ENCODE measurements at regions not wholly inside any gene's neighbourhood (a gene's known extent, or its start where the extent isn't known, plus 50 kb on each side); places are given as distances from the start of the nearest gene placed in this dataset.

GRCh38 chr22:48369789-48370507, 1457.7 kb downstream of the BRD1 start:
- TF ChIP-seq, protein P1, sequence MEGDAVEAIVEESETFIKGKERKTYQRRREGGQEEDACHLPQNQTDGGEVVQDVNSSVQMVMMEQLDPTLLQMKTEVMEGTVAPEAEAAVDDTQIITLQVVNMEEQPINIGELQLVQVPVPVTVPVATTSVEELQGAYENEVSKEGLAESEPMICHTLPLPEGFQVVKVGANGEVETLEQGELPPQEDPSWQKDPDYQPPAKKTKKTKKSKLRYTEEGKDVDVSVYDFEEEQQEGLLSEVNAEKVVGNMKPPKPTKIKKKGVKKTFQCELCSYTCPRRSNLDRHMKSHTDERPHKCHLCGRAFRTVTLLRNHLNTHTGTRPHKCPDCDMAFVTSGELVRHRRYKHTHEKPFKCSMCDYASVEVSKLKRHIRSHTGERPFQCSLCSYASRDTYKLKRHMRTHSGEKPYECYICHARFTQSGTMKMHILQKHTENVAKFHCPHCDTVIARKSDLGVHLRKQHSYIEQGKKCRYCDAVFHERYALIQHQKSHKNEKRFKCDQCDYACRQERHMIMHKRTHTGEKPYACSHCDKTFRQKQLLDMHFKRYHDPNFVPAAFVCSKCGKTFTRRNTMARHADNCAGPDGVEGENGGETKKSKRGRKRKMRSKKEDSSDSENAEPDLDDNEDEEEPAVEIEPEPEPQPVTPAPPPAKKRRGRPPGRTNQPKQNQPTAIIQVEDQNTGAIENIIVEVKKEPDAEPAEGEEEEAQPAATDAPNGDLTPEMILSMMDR (conservative IDR thresholded peaks at IDR 0.05; ENCODE audit: low read depth, low read length): no peak

GRCh38 chr22:48368975-48369525, 1458.6 kb downstream of the BRD1 start:
- TF ChIP-seq, protein P1 (conservative IDR thresholded peaks at IDR 0.05; ENCODE audit: low read depth, low read length): no peak
- no peak overlapping the region for H3K4me3 ChIP-seq (ENCODE audit: low read depth, low read length)
- no peak for DNase-seq (ENCODE audit: low read depth)

More at GRCh38 chr22:48369789-48370507, 1457.7 kb downstream of the BRD1 start:
- H3K4me3 ChIP-seq (ENCODE audit: low read depth, low read length): no peak overlapping the region
- DNase-seq (ENCODE audit: low read depth): no peak

DNA sequence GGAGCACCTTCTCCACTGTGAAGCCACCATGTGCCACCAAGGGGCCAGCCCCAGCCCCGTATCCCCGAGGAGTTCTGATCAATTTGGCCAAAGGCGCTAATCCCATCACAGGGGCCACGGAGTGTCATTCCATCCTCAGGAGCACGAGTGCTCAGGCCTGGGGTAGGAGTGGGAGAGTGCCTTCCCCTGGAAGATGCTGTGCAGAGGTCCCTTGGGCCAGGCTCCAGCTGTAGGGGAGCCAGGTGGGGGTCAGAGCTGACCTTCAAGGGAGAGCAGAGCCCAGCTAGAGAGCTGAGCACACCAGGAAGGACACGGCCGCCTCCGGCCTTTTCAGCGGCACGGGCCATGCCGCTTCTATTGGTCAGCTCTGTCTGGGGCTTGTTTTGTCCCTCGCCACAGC, 1459.9 kb downstream of the BRD1 start:
- no peak overlapping the region for H3K4me3 ChIP-seq (ENCODE audit: low read depth, low read length)
- TF ChIP-seq, protein P1 (conservative IDR thresholded peaks at IDR 0.05; ENCODE audit: low read depth, low read length): no peak
- no peak for DNase-seq (ENCODE audit: low read depth)

DNA sequence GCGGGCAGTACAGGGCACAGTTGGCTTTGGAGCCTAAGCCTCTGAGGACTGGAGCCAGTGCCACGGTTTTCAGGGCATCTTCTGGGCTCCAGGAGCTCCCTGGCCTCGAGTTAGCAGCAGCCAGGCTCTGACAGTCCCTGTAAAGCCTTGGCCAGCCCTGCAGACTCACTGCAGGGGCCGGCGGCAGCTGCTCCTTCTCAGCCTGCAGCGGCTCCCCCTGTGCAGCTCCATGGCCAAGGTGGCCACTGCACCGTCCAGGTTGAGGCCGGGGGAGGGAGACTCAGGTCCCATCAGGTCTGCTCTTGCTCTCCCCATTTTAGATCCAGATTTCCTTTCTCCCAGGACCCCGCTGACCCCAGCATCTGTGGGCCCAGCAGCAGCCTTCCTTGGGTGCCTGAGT, 1461.1 kb downstream of the BRD1 start:
- no peak for DNase-seq (ENCODE audit: low read depth)
- no peak overlapping the region for H3K4me3 ChIP-seq (ENCODE audit: low read depth, low read length)
- TF ChIP-seq, protein P1 (conservative IDR thresholded peaks at IDR 0.05; ENCODE audit: low read depth, low read length): no peak

GRCh38 chr22:48366056-48366455, 1461.6 kb downstream of the BRD1 start:
- TF ChIP-seq, protein P1 (conservative IDR thresholded peaks at IDR 0.05; ENCODE audit: low read depth, low read length): no peak
- no peak overlapping the region for H3K4me3 ChIP-seq (ENCODE audit: low read depth, low read length)
- DNase-seq (ENCODE audit: low read depth): no peak

GRCh38 chr22:48365386-48365785, 1462.3 kb downstream of the BRD1 start:
- H3K4me3 ChIP-seq (ENCODE audit: low read depth, low read length): no peak overlapping the region
- TF ChIP-seq, protein P1 (conservative IDR thresholded peaks at IDR 0.05; ENCODE audit: low read depth, low read length): no peak
- DNase-seq (ENCODE audit: low read depth): no peak
